NCI-H446 (cell line): ENCODE measurements at regions not wholly inside any gene's neighbourhood (a gene's known extent, or its start where the extent isn't known, plus 50 kb on each side); places are given as distances from the start of the nearest gene placed in this dataset.
"Not testable (repeated sequence)": the region's sequence is repeated elsewhere in the genome, so short reads cannot be mapped to it uniquely, and the experiment has no call there.

ENCODE experiments used
- DNase-seq, 2 experiments: peaks; one replicate each; lab custom pipeline; 2025; lab: John Stamatoyannopoulos, UW

- no peak for DNase-seq
Observed at GRCh38 chr6:3619201-3619600, 132.3 kb downstream of the PXDC1 start.

- no peak for DNase-seq
Observed at GRCh38 chr6:3618642-3619041, 132.9 kb downstream of the PXDC1 start.

GRCh38 chr6:3617681-3618311 is 133.7 kb downstream of the PXDC1 start:
- DNase-seq = no peak

- DNase-seq = no peak
Observed at GRCh38 chr6:3617192-3617631, 134.3 kb downstream of the PXDC1 start.

GRCh38 chr6:3616565-3617176 is 134.8 kb downstream of the PXDC1 start:
- DNase-seq = no peak

- no peak for DNase-seq
Observed at GRCh38 chr6:3615391-3616380, 135.8 kb downstream of the PXDC1 start.

- DNase-seq = no peak
Observed at GRCh38 chr6:3614918-3615317, 136.6 kb downstream of the PXDC1 start.

GRCh38 chr6:3613565-3613964 is 137.9 kb downstream of the PXDC1 start:
- DNase-seq = not testable (repeated sequence)

GRCh38 chr6:3612341-3613041 is 139.0 kb downstream of the PXDC1 start:
- DNase-seq = peak; percentile 23 to 71

GRCh38 chr6:3610921-3611320 is 140.6 kb downstream of the PXDC1 start:
- no peak for DNase-seq

- DNase-seq = no peak
Observed at GRCh38 chr6:3610206-3610605, 141.3 kb downstream of the PXDC1 start.

GRCh38 chr6:3609388-3609787 is 142.1 kb downstream of the PXDC1 start:
- DNase-seq = no peak

GRCh38 chr6:3608159-3608558 is 143.4 kb downstream of the PXDC1 start:
- DNase-seq = no peak

- no peak for DNase-seq
Observed at GRCh38 chr6:3607599-3607998, 143.9 kb downstream of the PXDC1 start.

GRCh38 chr6:3607171-3607570 is 144.3 kb downstream of the PXDC1 start:
- DNase-seq = no peak

- no peak for DNase-seq
Observed at GRCh38 chr6:3603340-3604130, 146.7 kb upstream of the SLC22A23 start.

GRCh38 chr6:3601570-3601969 is 144.7 kb upstream of the SLC22A23 start:
- DNase-seq = no peak

GRCh38 chr6:3597500-3598064 is 140.7 kb upstream of the SLC22A23 start:
- DNase-seq = no peak

GRCh38 chr6:3596766-3597165 is 139.9 kb upstream of the SLC22A23 start:
- DNase-seq = no peak

- no peak for DNase-seq
Observed at GRCh38 chr6:3594201-3594600, 137.4 kb upstream of the SLC22A23 start.

GRCh38 chr6:3593161-3593560 is 136.3 kb upstream of the SLC22A23 start:
- no peak for DNase-seq
